Thyroid gland (tissue), 4 donors: ENCODE measurements at regions not wholly inside any gene's neighbourhood (a gene's known extent, or its start where the extent isn't known, plus 50 kb on each side); places are given as distances from the start of the nearest gene placed in this dataset.

Source experiments
- CTCF ChIP-seq, 6 experiments: fragments of 200-600 bp in 3 of 6; fragments of 450-650 bp in 3 of 6; sonication (generic) in 3 of 6; IDR thresholded peaks; one replicate each; pipeline ENCODE4 v1.5.1; 2016 to 2019; ENCODE audit warnings: antibody characterized with exemption in 6 of 6, mild to moderate bottlenecking in 2 of 6, inconsistent platforms in 1 of 6, moderate library complexity in 1 of 6
- POLR2A ChIP-seq, 2 donors: fragments of 450-650 bp; IDR thresholded peaks; one replicate each; pipeline ENCODE4 v1.6.1; 2017; ENCODE audit warnings: antibody characterized with exemption in 2 of 2, mild to moderate bottlenecking in 2 of 2, moderate library complexity in 1 of 2

- TF ChIP-seq CTCF (IDR thresholded peaks at IDR 0.05), result no peak
- TF ChIP-seq POLR2A (IDR thresholded peaks at IDR 0.05), result no peak
Observed at GRCh38 chr21:41043014-41043413, 124.9 kb upstream of the BACE2 start.
